Activated T-cell treated with anti-CD3 and anti-CD28 coated beads, Interleukin-2, amount 50 U/mL, for 24 hours (primary cell): ENCODE measurements at regions not wholly inside any gene's neighbourhood (a gene's known extent, or its start where the extent isn't known, plus 50 kb on each side); places are given as distances from the start of the nearest gene placed in this dataset.

Experiments
- DNase-seq: peaks from one replicate; pipeline ENCODE4 v3.0.0-alpha.2; 2020
- H3K27ac Mint-ChIP-seq: 2 replicates; pipeline ENCODE4 v1.8.0; 2020; ENCODE audit warnings: mild to moderate bottlenecking, mixed read lengths
- H3K27me3 Mint-ChIP-seq: 2 replicates; pipeline ENCODE4 v1.8.0; 2020; ENCODE audit warnings: mixed read lengths
- H3K36me3 Mint-ChIP-seq: 2 replicates; pipeline ENCODE4 v1.8.0; 2020; ENCODE audit warnings: low read depth, mixed read lengths
- H3K4me1 Mint-ChIP-seq: 2 replicates; pipeline ENCODE4 v1.8.0; 2020; ENCODE audit warnings: low read depth, mixed read lengths
- H3K4me3 Mint-ChIP-seq: 2 replicates; pipeline ENCODE4 v1.8.0; 2020; ENCODE audit warnings: mild to moderate bottlenecking, moderate library complexity, mixed read lengths
- H3K9me3 Mint-ChIP-seq: 2 replicates; pipeline ENCODE4 v1.8.0; 2020; ENCODE audit warnings: mixed read lengths

- H3K27me3 Mint-ChIP-seq = no peaks in the 10 kb centered on the region
- no peaks in the 10 kb centered on the region for H3K4me1 Mint-ChIP-seq
- H3K9me3 Mint-ChIP-seq = no peaks in the 10 kb centered on the region
- no peak for DNase-seq
- no peaks in the 10 kb centered on the region for H3K36me3 Mint-ChIP-seq
- H3K4me3 Mint-ChIP-seq = no peak overlapping the region
- no peak overlapping the region for H3K27ac Mint-ChIP-seq
These were observed 254.4 kb upstream of the POU3F2 start for GRCh38 chr6:98579941-98580340.

- H3K27ac Mint-ChIP-seq = no peak overlapping the region
- H3K36me3 Mint-ChIP-seq = no peaks in the 10 kb centered on the region
- no peak for DNase-seq
- H3K27me3 Mint-ChIP-seq = no peaks in the 10 kb centered on the region
- H3K9me3 Mint-ChIP-seq = no peaks in the 10 kb centered on the region
- no peak overlapping the region for H3K4me3 Mint-ChIP-seq
- no peaks in the 10 kb centered on the region for H3K4me1 Mint-ChIP-seq
These were observed 252.7 kb upstream of the POU3F2 start for GRCh38 chr6:98581705-98582104.

GRCh38 chr6:98583506-98583905, 250.9 kb upstream of the POU3F2 start:
- Mint-ChIP-seq H3K4me1 (no peaks in the 10 kb centered on the region), H3K4me3 (no peak overlapping the region), H3K27ac (no peak overlapping the region), H3K27me3 (no peaks in the 10 kb centered on the region), H3K36me3 (no peaks in the 10 kb centered on the region), H3K9me3 (no peaks in the 10 kb centered on the region)
- no peak for DNase-seq

GRCh38 chr6:98586163-98586562, 248.2 kb upstream of the POU3F2 start:
- Mint-ChIP-seq H3K9me3 (no peaks in the 10 kb centered on the region), H3K27me3 (no peaks in the 10 kb centered on the region), H3K4me1 (no peaks in the 10 kb centered on the region), H3K36me3 (no peaks in the 10 kb centered on the region), H3K27ac (no peak overlapping the region), H3K4me3 (no peak overlapping the region)
- DNase-seq = no peak

- Mint-ChIP-seq H3K27ac (no peak overlapping the region), H3K4me3 (no peak overlapping the region), H3K36me3 (no peaks in the 10 kb centered on the region), H3K4me1 (no peaks in the 10 kb centered on the region), H3K27me3 (no peaks in the 10 kb centered on the region), H3K9me3 (no peaks in the 10 kb centered on the region)
- no peak for DNase-seq
These were observed 246.8 kb upstream of the POU3F2 start for GRCh38 chr6:98587555-98587954.

GRCh38 chr6:98589536-98589935, 244.8 kb upstream of the POU3F2 start:
- no peak overlapping the region for H3K4me3 Mint-ChIP-seq
- H3K4me1 Mint-ChIP-seq = no peaks in the 10 kb centered on the region
- no peaks in the 10 kb centered on the region for H3K27me3 Mint-ChIP-seq
- no peaks in the 10 kb centered on the region for H3K36me3 Mint-ChIP-seq
- no peak for DNase-seq
- no peaks in the 10 kb centered on the region for H3K9me3 Mint-ChIP-seq
- H3K27ac Mint-ChIP-seq = no peak overlapping the region

- Mint-ChIP-seq H3K4me1 (no peaks in the 10 kb centered on the region), H3K27me3 (no peaks in the 10 kb centered on the region), H3K4me3 (no peak overlapping the region), H3K36me3 (no peaks in the 10 kb centered on the region), H3K9me3 (no peaks in the 10 kb centered on the region), H3K27ac (no peak overlapping the region)
- no peak for DNase-seq
These were observed 244.2 kb upstream of the POU3F2 start for GRCh38 chr6:98590136-98590681.

GRCh38 chr6:98590997-98591396, 243.4 kb upstream of the POU3F2 start:
- Mint-ChIP-seq H3K36me3 (no peaks in the 10 kb centered on the region), H3K27me3 (no peaks in the 10 kb centered on the region), H3K4me1 (no peaks in the 10 kb centered on the region), H3K27ac (no peak overlapping the region), H3K4me3 (no peak overlapping the region), H3K9me3 (no peaks in the 10 kb centered on the region)
- DNase-seq = no peak

GRCh38 chr6:98593676-98594075, 240.7 kb upstream of the POU3F2 start:
- Mint-ChIP-seq H3K36me3 (no peaks in the 10 kb centered on the region), H3K27ac (no peak overlapping the region), H3K9me3 (no peaks in the 10 kb centered on the region), H3K4me3 (no peak overlapping the region), H3K27me3 (no peaks in the 10 kb centered on the region), H3K4me1 (no peaks in the 10 kb centered on the region)
- DNase-seq = no peak

GRCh38 chr6:98601716-98602115, 232.7 kb upstream of the POU3F2 start:
- no peak for DNase-seq
- no peaks in the 10 kb centered on the region for H3K36me3 Mint-ChIP-seq
- H3K4me1 Mint-ChIP-seq = no peaks in the 10 kb centered on the region
- no peaks in the 10 kb centered on the region for H3K9me3 Mint-ChIP-seq
- H3K27me3 Mint-ChIP-seq = no peaks in the 10 kb centered on the region
- H3K27ac Mint-ChIP-seq = no peak overlapping the region
- no peak overlapping the region for H3K4me3 Mint-ChIP-seq

- H3K27ac Mint-ChIP-seq = no peak overlapping the region
- H3K36me3 Mint-ChIP-seq = no peaks in the 10 kb centered on the region
- no peaks in the 10 kb centered on the region for H3K4me1 Mint-ChIP-seq
- DNase-seq = no peak
- H3K27me3 Mint-ChIP-seq = no peaks in the 10 kb centered on the region
- no peak overlapping the region for H3K4me3 Mint-ChIP-seq
- H3K9me3 Mint-ChIP-seq = no peaks in the 10 kb centered on the region
These were observed 228.7 kb upstream of the POU3F2 start for GRCh38 chr6:98605705-98606104.

- H3K27me3 Mint-ChIP-seq = no peaks in the 10 kb centered on the region
- H3K4me1 Mint-ChIP-seq = no peaks in the 10 kb centered on the region
- no peaks in the 10 kb centered on the region for H3K36me3 Mint-ChIP-seq
- H3K9me3 Mint-ChIP-seq = no peaks in the 10 kb centered on the region
- no peak for DNase-seq
- no peak overlapping the region for H3K4me3 Mint-ChIP-seq
- H3K27ac Mint-ChIP-seq = no peak overlapping the region
These were observed 207.1 kb upstream of the POU3F2 start for GRCh38 chr6:98627129-98627775.

- H3K27ac Mint-ChIP-seq = no peak overlapping the region
These were observed 200.5 kb upstream of the POU3F2 start for GRCh38 chr6:98633886-98634285.

GRCh38 chr6:98634569-98634968, 199.8 kb upstream of the POU3F2 start:
- H3K27me3 Mint-ChIP-seq = no peaks in the 10 kb centered on the region
- no peaks in the 10 kb centered on the region for H3K36me3 Mint-ChIP-seq
- no peak overlapping the region for H3K4me3 Mint-ChIP-seq
- no peak overlapping the region for H3K27ac Mint-ChIP-seq
- H3K4me1 Mint-ChIP-seq = no peaks in the 10 kb centered on the region
- DNase-seq = no peak
- H3K9me3 Mint-ChIP-seq = no peaks in the 10 kb centered on the region

More at GRCh38 chr6:98633886-98634285, 200.5 kb upstream of the POU3F2 start:
- Mint-ChIP-seq H3K27me3 (no peaks in the 10 kb centered on the region), H3K4me1 (no peaks in the 10 kb centered on the region), H3K36me3 (no peaks in the 10 kb centered on the region), H3K9me3 (no peaks in the 10 kb centered on the region), H3K4me3 (no peak overlapping the region)
- DNase-seq = no peak

GRCh38 chr6:98635191-98635590, 199.2 kb upstream of the POU3F2 start:
- Mint-ChIP-seq H3K27ac (no peak overlapping the region), H3K27me3 (no peaks in the 10 kb centered on the region), H3K9me3 (no peaks in the 10 kb centered on the region), H3K4me1 (no peaks in the 10 kb centered on the region), H3K36me3 (no peaks in the 10 kb centered on the region), H3K4me3 (no peak overlapping the region)
- DNase-seq = no peak

- no peaks in the 10 kb centered on the region for H3K36me3 Mint-ChIP-seq
- DNase-seq = no peak
- no peak overlapping the region for H3K27ac Mint-ChIP-seq
- no peaks in the 10 kb centered on the region for H3K4me1 Mint-ChIP-seq
- H3K27me3 Mint-ChIP-seq = no peaks in the 10 kb centered on the region
- no peak overlapping the region for H3K4me3 Mint-ChIP-seq
- no peaks in the 10 kb centered on the region for H3K9me3 Mint-ChIP-seq
These were observed 197.4 kb upstream of the POU3F2 start for GRCh38 chr6:98636941-98637340.
